Natural killer cell (primary cell): ENCODE measurements at regions not wholly inside any gene's neighbourhood (a gene's known extent, or its start where the extent isn't known, plus 50 kb on each side); places are given as distances from the start of the nearest gene placed in this dataset.

ENCODE experiments used
- ATAC-seq, 3 donors: fragments of 150-1000 bp in 2 of 3; fragments of 200-7000 bp in 1 of 3; cut with Tn5 transposase; 1 replicate in 1 of 3; 2 replicates in 2 of 3; pipeline ENCODE4 v1.10.0; 2021; ENCODE audit warnings: mild to moderate bottlenecking in 2 of 3, moderate library complexity in 2 of 3
- DNase-seq, 2 donors: peaks; one replicate each; pipeline versions ENCODE4 v3.0.0 to v3.0.0-alpha.2; 2013 to 2021; ENCODE audit warnings: mixed read lengths in 1 of 2
- H3K27ac ChIP-seq: one replicate; pipeline ENCODE4 v1.5.1; 2013; ENCODE audit warnings: mild to moderate bottlenecking, low read length
- H3K27me3 ChIP-seq: one replicate; pipeline ENCODE4 v1.6.1; 2013; ENCODE audit warnings: low read length; ENCODE audit not compliant: control insufficient read depth, insufficient read depth
- H3K36me3 ChIP-seq: one replicate; pipeline ENCODE4 v1.6.1; 2013; ENCODE audit warnings: low read length; ENCODE audit not compliant: control insufficient read depth, insufficient read depth
- H3K4me1 ChIP-seq: one replicate; pipeline ENCODE4 v1.6.1; 2013; ENCODE audit warnings: low read length; ENCODE audit not compliant: control insufficient read depth, insufficient read depth
- H3K4me3 ChIP-seq: one replicate; pipeline ENCODE4 v1.5.1; 2013; ENCODE audit warnings: low read length
- H3K9me3 ChIP-seq: one replicate; pipeline ENCODE4 v1.6.1; 2013; ENCODE audit warnings: low read length; ENCODE audit not compliant: control insufficient read depth, insufficient read depth
- H3K27ac Mint-ChIP-seq, 2 donors: one replicate each; pipeline ENCODE4 v1.8.0; 2022; ENCODE audit warnings: mild to moderate bottlenecking in 2 of 2, mixed read lengths in 2 of 2, moderate library complexity in 1 of 2
- H3K27me3 Mint-ChIP-seq, 2 donors: one replicate each; pipeline ENCODE4 v1.8.0; 2022; ENCODE audit warnings: low read depth in 2 of 2, mixed read lengths in 2 of 2
- H3K36me3 Mint-ChIP-seq: one replicate; pipeline ENCODE4 v1.8.0; 2022; ENCODE audit warnings: mixed read lengths
- H3K4me1 Mint-ChIP-seq, 2 donors: one replicate each; pipeline ENCODE4 v1.8.0; 2022; ENCODE audit warnings: mixed read lengths in 2 of 2
- H3K4me3 Mint-ChIP-seq: one replicate; pipeline ENCODE4 v1.8.0; 2022; ENCODE audit warnings: mild to moderate bottlenecking, moderate library complexity, mixed read lengths
- H3K9me3 Mint-ChIP-seq, 2 donors: one replicate each; pipeline ENCODE4 v1.8.0; 2022; ENCODE audit warnings: mixed read lengths in 2 of 2
- CTCF ChIP-seq: fragments of 200-600 bp; IDR thresholded peaks from one replicate; pipeline ENCODE4 v1.8.0; 2022; ENCODE audit warnings: antibody characterized with exemption
- WGBS: methylation state at CpG from one replicate; pipeline ENCODE4 v1.1.7; 2013; ENCODE audit warnings: missing lambda C conversion rate; ENCODE audit not compliant: insufficient coverage; 5-methylcytosine and 5-hydroxymethylcytosine counted together
- intact Hi-C: fragments of 100-400 bp; cut with micrococcal nuclease; formaldehyde crosslinking; loops from one replicate; pipeline ENCODE4 v1.14.2; 2022

DNA sequence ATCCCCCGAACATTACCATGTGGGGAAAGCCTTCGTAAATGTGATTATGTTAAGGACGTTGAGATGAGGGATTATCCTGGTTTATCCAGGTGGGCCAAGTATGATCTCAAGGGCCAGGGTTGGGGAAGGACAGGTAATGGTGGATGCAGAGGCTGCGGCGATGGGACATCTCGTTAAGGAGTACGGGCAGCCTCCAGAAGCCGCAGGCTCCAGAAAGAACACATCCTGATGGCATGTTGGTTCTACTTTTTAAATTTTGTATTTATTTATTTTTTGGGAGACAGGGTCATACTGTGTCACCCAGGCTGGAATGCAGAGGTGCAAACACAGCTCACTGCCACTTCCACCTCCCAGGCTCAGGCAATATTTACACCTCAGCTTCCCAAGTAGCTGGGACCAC, 86.2 kb upstream of the RAB6C start:
- Histone ChIP-seq H3K27me3 (no peaks in the 10 kb centered on the region), H3K9me3 (no peaks in the 10 kb centered on the region), H3K27ac (no peak overlapping the region), H3K4me3 (no peak overlapping the region), H3K4me1 (no peaks in the 10 kb centered on the region), H3K36me3 (no peaks in the 10 kb centered on the region)
- no peak for DNase-seq
- no peak for ATAC-seq
- Mint-ChIP-seq H3K36me3 (no peaks in the 10 kb centered on the region), H3K27ac (no peak overlapping the region), H3K4me1 (no peaks in the 10 kb centered on the region), H3K4me3 (no peak overlapping the region), H3K27me3 (peaks cover 27 to 28% of the 10 kb centered on the region in 2 donors), H3K9me3 (no peaks in the 10 kb centered on the region)
- intact Hi-C loops, result no loop called here
- no peak for TF ChIP-seq CTCF
- 82% methylated on average over 8 of the region's 8 CpGs for WGBS

DNA sequence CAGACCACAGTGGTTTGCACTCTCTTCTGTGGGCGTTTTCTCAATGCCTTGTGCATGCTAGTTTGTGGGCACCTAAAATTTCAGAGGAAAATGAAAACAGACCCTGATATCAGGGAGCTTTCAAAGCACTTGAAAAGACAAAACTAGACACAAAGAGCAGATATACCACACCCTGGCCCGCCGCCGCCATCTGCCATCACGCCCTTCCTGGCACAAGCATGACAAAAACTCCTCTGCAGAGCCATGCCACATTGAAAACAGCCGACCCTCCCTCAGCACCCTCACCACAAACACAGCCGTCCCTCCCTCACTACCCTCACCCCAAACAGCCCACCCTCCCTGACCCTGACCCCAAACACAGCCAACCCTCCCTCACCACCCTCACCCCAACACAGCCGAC, 84.8 kb upstream of the RAB6C start:
- 70% methylated on average over 8 of the region's 8 CpGs for WGBS
- no peaks in the 10 kb centered on the region for H3K4me1 Mint-ChIP-seq
- H3K4me3 Mint-ChIP-seq, result no peak overlapping the region
- Histone ChIP-seq H3K4me3 (no peak overlapping the region), H3K27me3 (no peaks in the 10 kb centered on the region), H3K27ac (no peak overlapping the region), H3K9me3 (no peaks in the 10 kb centered on the region), H3K4me1 (no peaks in the 10 kb centered on the region), H3K36me3 (no peaks in the 10 kb centered on the region)
- DNase-seq (no peak), ATAC-seq (no peak)
- no peaks in the 10 kb centered on the region for H3K36me3 Mint-ChIP-seq
- no peak for TF ChIP-seq CTCF
- intact Hi-C loops, result no loop called here
- H3K27ac Mint-ChIP-seq, result no peak overlapping the region
- peaks cover 20 to 32% of the 10 kb centered on the region in 2 donors for H3K27me3 Mint-ChIP-seq
- H3K9me3 Mint-ChIP-seq, result no peaks in the 10 kb centered on the region

- Mint-ChIP-seq H3K9me3 (no peaks in the 10 kb centered on the region), H3K4me3 (no peak overlapping the region), H3K4me1 (no peaks in the 10 kb centered on the region), H3K27me3 (peaks cover 17 to 32% of the 10 kb centered on the region in 2 donors), H3K36me3 (no peaks in the 10 kb centered on the region), H3K27ac (no peak overlapping the region)
- Histone ChIP-seq H3K36me3 (no peaks in the 10 kb centered on the region), H3K4me3 (no peak overlapping the region), H3K27me3 (no peaks in the 10 kb centered on the region), H3K4me1 (no peaks in the 10 kb centered on the region), H3K27ac (no peak overlapping the region), H3K9me3 (no peaks in the 10 kb centered on the region)
- intact Hi-C loops, result no loop called here
- ATAC-seq (no peak), DNase-seq (no peak)
- TF ChIP-seq CTCF, result no peak
- 82% methylated on average over 5 of the region's 5 CpGs for WGBS
Measured at GRCh38 chr2:129895061-129895460, 84.4 kb upstream of the RAB6C start.

DNA sequence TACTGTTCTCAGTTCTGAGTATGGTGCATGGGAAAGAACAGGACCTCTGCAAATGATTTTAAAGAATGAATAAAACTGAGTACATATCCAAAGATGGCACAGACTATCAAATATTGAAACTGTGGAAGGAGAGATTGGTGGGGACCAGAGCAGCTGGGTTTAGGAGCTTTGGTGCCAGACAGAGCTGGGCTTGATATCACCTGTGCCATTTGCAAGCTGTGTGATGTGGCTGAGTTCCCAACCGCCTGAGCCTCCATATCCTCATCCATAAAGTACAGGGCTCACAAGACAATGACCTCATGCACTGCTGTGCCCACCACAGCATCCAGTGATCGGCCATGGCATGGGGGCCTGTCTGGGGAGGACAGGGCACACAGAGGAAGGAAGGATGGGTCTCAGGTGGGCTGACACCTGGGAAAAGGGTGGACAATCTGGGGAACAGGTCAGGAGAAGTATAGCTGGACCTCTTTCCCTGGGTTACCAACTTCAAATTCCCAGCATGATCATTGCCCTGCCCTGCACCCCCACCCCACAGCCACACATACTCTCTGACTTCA, 83.9 kb upstream of the RAB6C start:
- H3K4me1 Mint-ChIP-seq, result no peaks in the 10 kb centered on the region
- TF ChIP-seq CTCF, result no peak
- no peaks in the 10 kb centered on the region for H3K9me3 ChIP-seq
- no peaks in the 10 kb centered on the region for H3K4me1 ChIP-seq
- H3K36me3 ChIP-seq, result no peaks in the 10 kb centered on the region
- no peaks in the 10 kb centered on the region for H3K27me3 ChIP-seq
- H3K9me3 Mint-ChIP-seq, result no peaks in the 10 kb centered on the region
- DNase-seq (no peak), ATAC-seq (no peak)
- intact Hi-C loops, result no loop called here
- 82% methylated on average over 2 of the region's 2 CpGs for WGBS
- H3K4me3 Mint-ChIP-seq, result no peak overlapping the region
- H3K4me3 ChIP-seq, result no peak overlapping the region
- no peak overlapping the region for H3K27ac ChIP-seq
- peaks cover 15 to 32% of the 10 kb centered on the region in 2 donors for H3K27me3 Mint-ChIP-seq
- H3K27ac Mint-ChIP-seq, result no peak overlapping the region
- H3K36me3 Mint-ChIP-seq, result no peaks in the 10 kb centered on the region
